Transverse colon (tissue), 4 donors: ENCODE measurements at regions not wholly inside any gene's neighbourhood (a gene's known extent, or its start where the extent isn't known, plus 50 kb on each side); places are given as distances from the start of the nearest gene placed in this dataset.

Source experiments
- CTCF ChIP-seq, 5 experiments: fragments of 200-600 bp in 3 of 5; fragments of 450-650 bp in 2 of 5; sonication (generic) in 3 of 5; IDR thresholded peaks; 1 replicate in 2 of 5; 2 replicates in 3 of 5; pipeline ENCODE4 v1.5.1; 2016 to 2017; ENCODE audit warnings: antibody characterized with exemption in 5 of 5, inconsistent platforms in 3 of 5, mild to moderate bottlenecking in 2 of 5, moderate library complexity in 1 of 5
- EP300 ChIP-seq: sonication (generic); formaldehyde crosslinking; IDR thresholded peaks from one replicate; pipeline ENCODE4 v1.6.1; 2017; ENCODE audit warnings: antibody characterized with exemption, low read depth
- POLR2A ChIP-seq: fragments of 450-650 bp; IDR thresholded peaks from one replicate; pipeline ENCODE4 v1.6.1; 2016; ENCODE audit warnings: antibody characterized with exemption, mild to moderate bottlenecking, moderate library complexity
- POLR2AphosphoS5 ChIP-seq, 3 donors: sonication (generic); formaldehyde crosslinking; IDR thresholded peaks; one replicate each; pipeline ENCODE4 v1.6.1; 2016; ENCODE audit warnings: antibody characterized with exemption in 3 of 3

- TF ChIP-seq EP300 (no peak), CTCF (IDR thresholded peaks at IDR 0.05) (no peak), POLR2A (no peak), POLR2AphosphoS5 (IDR thresholded peaks at IDR 0.05) (no peak)
Observed at GRCh38 chr14:66361013-66361412, 125.2 kb upstream of the CCDC196 start.
